ENCODE measurements at regions not wholly inside any gene's neighbourhood (a gene's known extent, or its start where the extent isn't known, plus 50 kb on each side); places are given as distances from the start of the nearest gene placed in this dataset.

- no peaks in the 10 kb centered on the region for H3K36me3 ChIP-seq (ENCODE audit: low read depth, low read length)
- H3K79me2 ChIP-seq (ENCODE audit: low read length) = no peaks in the 10 kb centered on the region
- TF ChIP-seq CTCF (conservative IDR thresholded peaks at IDR 0.05; ENCODE audit: low read depth, low read length) (no peak), EZH2phosphoT487 (IDR thresholded peaks at IDR 0.05; ENCODE audit: borderline replicate concordance, low read length) (no peak), EZH2 (IDR thresholded peaks at IDR 0.05; ENCODE audit: low read length, unreplicated experiment) (no peak)
- no peak overlapping the region for H3K27ac ChIP-seq (ENCODE audit: low read length)
- DNase-seq = no peak
- H3K9me2 ChIP-seq (replicated peaks; ENCODE audit: low read length) = no peaks in the 10 kb centered on the region
- intact Hi-C loops (cut with micrococcal nuclease) = no loop called here
- no peaks in the 10 kb centered on the region for H4K20me1 ChIP-seq (ENCODE audit: low read length)
- no TSS peak for BruUV-seq (replicated peaks)
- POLR2A ChIA-PET (ENCODE audit: unreplicated experiment) = no interaction called here
- H3F3A ChIP-seq (ENCODE audit: low read length, unreplicated experiment) = no peaks in the 10 kb centered on the region
- CTCF ChIA-PET = no interaction called here
- H3K27me3 ChIP-seq (ENCODE audit: low read length) = no peaks in the 10 kb centered on the region
- no peaks in the 10 kb centered on the region for H3K4me1 ChIP-seq (ENCODE audit: insufficient read depth, low read length)
- no peaks in the 10 kb centered on the region for H3K9me3 ChIP-seq (ENCODE audit: low read length)
- H3K9ac ChIP-seq (ENCODE audit: low read length) = no peak overlapping the region
- no peak overlapping the region for H2AFZ ChIP-seq (ENCODE audit: low read length)
- ATAC-seq = no peak
- no peak overlapping the region for H3K4me2 ChIP-seq (ENCODE audit: low read length)
- H3K4me3 ChIP-seq (ENCODE audit: low read length) = no peak overlapping the region
Observed at GRCh38 chr18:3356614-3357013, 93.4 kb upstream of the TGIF1 start.

DNA sequence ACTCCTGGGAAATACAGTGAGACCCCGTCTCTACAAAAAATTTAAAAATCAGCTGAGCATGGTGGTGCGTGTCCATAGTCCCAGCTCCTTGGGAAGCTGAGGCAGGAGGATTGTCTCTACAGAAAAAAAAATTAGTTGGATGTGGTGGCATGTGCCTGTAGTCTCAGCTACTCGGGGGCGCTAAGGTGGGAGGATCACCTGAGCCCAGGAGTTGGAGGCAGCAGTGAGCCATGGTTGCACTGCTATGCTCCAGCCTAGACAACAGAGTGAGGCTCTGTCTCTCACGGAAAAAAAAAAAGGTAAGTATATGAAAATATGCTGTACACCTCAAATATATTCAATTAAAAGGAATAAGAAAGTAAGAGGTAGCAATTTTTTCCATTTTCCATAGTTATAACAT is 92.5 kb upstream of the TGIF1 start:
- Histone ChIP-seq H3K9ac (ENCODE audit: low read length) (no peak overlapping the region), H3K27ac (ENCODE audit: low read length) (no peak overlapping the region), H3K4me1 (ENCODE audit: insufficient read depth, low read length) (no peaks in the 10 kb centered on the region), H2AFZ (ENCODE audit: low read length) (no peak overlapping the region), H4K20me1 (ENCODE audit: low read length) (no peaks in the 10 kb centered on the region), H3K79me2 (ENCODE audit: low read length) (no peaks in the 10 kb centered on the region), H3F3A (ENCODE audit: low read length, unreplicated experiment) (no peaks in the 10 kb centered on the region), H3K4me3 (ENCODE audit: low read length) (no peak overlapping the region), H3K27me3 (ENCODE audit: low read length) (no peaks in the 10 kb centered on the region), H3K9me3 (ENCODE audit: low read length) (no peaks in the 10 kb centered on the region), H3K36me3 (ENCODE audit: low read depth, low read length) (no peaks in the 10 kb centered on the region), H3K9me2 (replicated peaks; ENCODE audit: low read length) (no peaks in the 10 kb centered on the region), H3K4me2 (ENCODE audit: low read length) (no peak overlapping the region)
- intact Hi-C loops (cut with micrococcal nuclease) = no loop called here
- TF ChIP-seq EZH2phosphoT487 (IDR thresholded peaks at IDR 0.05; ENCODE audit: borderline replicate concordance, low read length) (no peak), CTCF (conservative IDR thresholded peaks at IDR 0.05; ENCODE audit: low read depth, low read length) (no peak), EZH2 (IDR thresholded peaks at IDR 0.05; ENCODE audit: low read length, unreplicated experiment) (no peak)
- no TSS peak for BruUV-seq (replicated peaks)
- ChIA-PET CTCF (no interaction called here), POLR2A (ENCODE audit: unreplicated experiment) (no interaction called here)
- DNase-seq = no peak
- ATAC-seq = no peak

DNA sequence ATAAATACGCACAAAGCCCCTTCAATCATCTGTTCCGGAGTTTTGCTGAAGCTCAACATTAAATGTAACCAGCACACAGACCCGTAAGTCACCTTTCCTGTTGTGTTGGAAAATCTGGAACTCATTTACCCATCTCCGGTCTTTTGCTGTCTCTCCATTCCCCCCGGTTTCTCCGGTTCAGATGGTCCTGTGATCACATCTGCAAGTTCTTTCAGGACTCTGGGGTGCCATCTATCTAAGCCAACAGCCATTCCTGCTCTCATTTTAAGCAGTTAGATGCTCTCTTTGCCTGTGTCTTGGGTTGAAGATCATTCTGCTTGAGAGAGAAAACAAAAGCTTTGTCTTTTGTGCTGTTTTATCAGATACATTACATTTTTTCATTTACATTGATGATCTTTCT is 91.7 kb upstream of the TGIF1 start:
- intact Hi-C loops (cut with micrococcal nuclease) = no loop called here
- Histone ChIP-seq H3K9me3 (ENCODE audit: low read length) (no peaks in the 10 kb centered on the region), H3K9me2 (replicated peaks; ENCODE audit: low read length) (no peaks in the 10 kb centered on the region), H3K27ac (ENCODE audit: low read length) (no peak overlapping the region), H3K27me3 (ENCODE audit: low read length) (no peaks in the 10 kb centered on the region), H3K4me2 (ENCODE audit: low read length) (no peak overlapping the region), H3K9ac (ENCODE audit: low read length) (no peak overlapping the region), H3K4me3 (ENCODE audit: low read length) (no peak overlapping the region), H3K4me1 (ENCODE audit: insufficient read depth, low read length) (no peaks in the 10 kb centered on the region), H3F3A (ENCODE audit: low read length, unreplicated experiment) (no peaks in the 10 kb centered on the region), H2AFZ (ENCODE audit: low read length) (no peak overlapping the region), H4K20me1 (ENCODE audit: low read length) (no peaks in the 10 kb centered on the region), H3K36me3 (ENCODE audit: low read depth, low read length) (no peaks in the 10 kb centered on the region), H3K79me2 (ENCODE audit: low read length) (no peaks in the 10 kb centered on the region)
- ChIA-PET CTCF (no interaction called here), POLR2A (ENCODE audit: unreplicated experiment) (no interaction called here)
- no TSS peak for BruUV-seq (replicated peaks)
- TF ChIP-seq EZH2phosphoT487 (IDR thresholded peaks at IDR 0.05; ENCODE audit: borderline replicate concordance, low read length) (no peak), EZH2 (IDR thresholded peaks at IDR 0.05; ENCODE audit: low read length, unreplicated experiment) (no peak), CTCF (conservative IDR thresholded peaks at IDR 0.05; ENCODE audit: low read depth, low read length) (no peak)
- ATAC-seq (no peak), DNase-seq (no peak)
